Osteocyte (in vitro differentiated cells): ENCODE measurements at regions not wholly inside any gene's neighbourhood (a gene's known extent, or its start where the extent isn't known, plus 50 kb on each side); places are given as distances from the start of the nearest gene placed in this dataset.

Source experiments
- DNase-seq: peaks from one replicate; pipeline ENCODE4 v3.0.0; 2021; ENCODE audit warnings: mixed read lengths; ENCODE audit not compliant: unreplicated experiment; ENCODE audit errors: extremely low spot score
- H3K27ac Mint-ChIP-seq: one replicate; pipeline ENCODE4 v1.8.0; 2021; ENCODE audit warnings: mild to moderate bottlenecking, mixed read lengths; ENCODE audit not compliant: unreplicated experiment
- H3K27me3 Mint-ChIP-seq: one replicate; pipeline ENCODE4 v1.8.0; 2021; ENCODE audit warnings: mixed read lengths; ENCODE audit not compliant: unreplicated experiment
- H3K36me3 Mint-ChIP-seq: one replicate; pipeline ENCODE4 v1.8.0; 2021; ENCODE audit warnings: mixed read lengths; ENCODE audit not compliant: unreplicated experiment
- H3K4me1 Mint-ChIP-seq: one replicate; pipeline ENCODE4 v1.8.0; 2021; ENCODE audit warnings: mixed read lengths; ENCODE audit not compliant: unreplicated experiment
- H3K4me3 Mint-ChIP-seq: one replicate; pipeline ENCODE4 v1.8.0; 2021; ENCODE audit warnings: mild to moderate bottlenecking, moderate library complexity, mixed read lengths; ENCODE audit not compliant: unreplicated experiment
- H3K9me3 Mint-ChIP-seq: one replicate; pipeline ENCODE4 v1.8.0; 2021; ENCODE audit warnings: mixed read lengths; ENCODE audit not compliant: unreplicated experiment
- TF ChIP-seq, protein P1 (sequence below): fragments of 200-600 bp; sonication (generic); IDR thresholded peaks from 2 replicates; pipeline ENCODE4 v1.5.0; 2021; ENCODE audit warnings: antibody characterized with exemption, mild to moderate bottlenecking, moderate library complexity

DNA sequence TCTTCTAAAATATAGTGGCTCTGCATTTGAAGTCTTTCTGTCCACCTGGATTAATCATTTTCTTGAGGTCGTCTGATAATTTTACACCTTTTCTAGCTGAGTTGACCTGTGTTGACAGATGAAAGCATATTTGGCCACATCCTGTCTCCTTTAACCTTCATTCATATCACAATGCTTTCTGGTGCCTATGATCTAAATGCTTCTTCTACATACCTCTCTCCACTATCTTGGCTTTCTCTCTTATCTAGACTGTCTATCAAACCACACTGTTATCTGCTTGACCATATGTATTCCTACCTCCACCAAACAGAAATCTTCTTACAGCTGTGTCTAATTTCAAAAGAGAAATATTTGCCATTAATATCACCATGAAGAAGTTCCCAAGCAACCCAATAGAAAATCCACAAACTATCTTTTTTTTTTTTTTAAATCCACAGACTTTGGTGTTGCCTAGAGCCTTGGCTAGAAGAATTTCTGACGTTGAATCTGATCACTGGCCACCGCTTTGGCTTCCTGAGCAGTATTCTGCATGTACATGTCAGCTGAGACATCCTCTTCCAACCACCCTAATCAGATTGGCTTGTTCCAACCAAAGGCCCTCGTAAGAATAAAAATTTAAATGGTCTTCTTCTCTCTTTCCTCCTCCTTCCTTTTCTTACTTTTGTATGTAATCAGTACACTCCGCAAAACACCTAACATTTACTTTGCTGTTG is 66.3 kb upstream of the SP4 start:
- TF ChIP-seq, protein P1, sequence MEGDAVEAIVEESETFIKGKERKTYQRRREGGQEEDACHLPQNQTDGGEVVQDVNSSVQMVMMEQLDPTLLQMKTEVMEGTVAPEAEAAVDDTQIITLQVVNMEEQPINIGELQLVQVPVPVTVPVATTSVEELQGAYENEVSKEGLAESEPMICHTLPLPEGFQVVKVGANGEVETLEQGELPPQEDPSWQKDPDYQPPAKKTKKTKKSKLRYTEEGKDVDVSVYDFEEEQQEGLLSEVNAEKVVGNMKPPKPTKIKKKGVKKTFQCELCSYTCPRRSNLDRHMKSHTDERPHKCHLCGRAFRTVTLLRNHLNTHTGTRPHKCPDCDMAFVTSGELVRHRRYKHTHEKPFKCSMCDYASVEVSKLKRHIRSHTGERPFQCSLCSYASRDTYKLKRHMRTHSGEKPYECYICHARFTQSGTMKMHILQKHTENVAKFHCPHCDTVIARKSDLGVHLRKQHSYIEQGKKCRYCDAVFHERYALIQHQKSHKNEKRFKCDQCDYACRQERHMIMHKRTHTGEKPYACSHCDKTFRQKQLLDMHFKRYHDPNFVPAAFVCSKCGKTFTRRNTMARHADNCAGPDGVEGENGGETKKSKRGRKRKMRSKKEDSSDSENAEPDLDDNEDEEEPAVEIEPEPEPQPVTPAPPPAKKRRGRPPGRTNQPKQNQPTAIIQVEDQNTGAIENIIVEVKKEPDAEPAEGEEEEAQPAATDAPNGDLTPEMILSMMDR = no peak
- H3K4me3 Mint-ChIP-seq = no peak overlapping the region
- DNase-seq = no peak
- no peak overlapping the region for H3K27ac Mint-ChIP-seq
- no peaks in the 10 kb centered on the region for H3K36me3 Mint-ChIP-seq
- no peaks in the 10 kb centered on the region for H3K27me3 Mint-ChIP-seq
- H3K9me3 Mint-ChIP-seq = peaks cover 4% of the 10 kb centered on the region
- no peaks in the 10 kb centered on the region for H3K4me1 Mint-ChIP-seq

DNA sequence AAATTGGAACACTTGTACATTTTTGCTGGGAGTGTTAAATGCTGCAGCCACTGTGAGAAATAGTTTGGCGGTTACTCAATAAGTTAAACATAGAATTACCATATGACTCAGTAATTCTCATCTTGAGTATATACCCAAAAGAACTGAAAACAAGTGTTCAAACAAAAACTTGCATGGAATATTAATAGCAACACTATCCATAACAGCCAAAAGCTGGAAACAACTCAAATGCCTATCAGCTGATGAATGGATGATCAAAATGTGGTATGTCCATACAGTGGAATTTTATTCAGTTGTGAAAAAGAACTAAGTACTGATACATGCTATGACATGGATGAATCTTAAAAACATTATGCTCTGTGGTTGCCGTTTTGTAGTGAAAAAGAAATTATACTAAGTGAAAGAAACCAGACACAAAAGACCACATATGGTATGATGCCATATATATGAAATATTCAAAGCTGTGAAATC is 63.0 kb upstream of the SP4 start:
- no peak overlapping the region for H3K4me3 Mint-ChIP-seq

DNA sequence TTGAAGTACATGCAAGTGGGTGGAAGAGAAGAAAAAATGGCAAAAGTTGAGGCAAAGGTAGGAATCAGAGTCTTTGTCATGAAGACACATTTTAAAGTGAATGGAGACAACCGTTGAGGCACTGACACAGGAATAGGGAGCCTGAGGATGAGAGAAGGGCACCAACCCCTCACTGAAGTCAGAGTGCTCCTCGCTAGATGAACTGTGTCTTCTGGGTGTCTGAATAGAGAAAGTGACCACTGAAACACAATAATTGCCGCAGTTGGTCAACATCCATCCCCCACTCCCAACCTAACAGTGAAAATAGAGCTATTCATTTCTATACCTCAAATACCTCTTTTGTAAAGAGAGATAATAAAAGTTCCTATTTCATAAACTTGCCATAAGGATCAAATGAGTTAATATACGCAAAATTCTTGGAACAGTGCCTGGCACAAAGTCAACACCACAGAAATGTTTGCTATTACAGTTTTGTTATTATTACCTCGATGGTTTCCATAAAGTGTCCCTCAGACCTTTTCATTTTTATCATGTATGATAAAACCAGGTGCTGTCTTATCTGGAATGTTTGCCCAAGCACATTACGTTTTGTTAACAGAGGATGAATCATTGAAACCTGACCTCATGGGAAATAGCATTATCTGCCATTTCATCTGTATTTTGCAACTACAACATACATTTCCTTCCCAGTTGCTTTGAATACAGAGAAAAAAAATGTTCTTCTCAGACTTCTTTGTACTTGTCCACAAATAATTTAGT is 61.8 kb upstream of the SP4 start:
- Mint-ChIP-seq H3K27me3 (no peaks in the 10 kb centered on the region), H3K4me1 (no peaks in the 10 kb centered on the region), H3K27ac (no peak overlapping the region), H3K9me3 (peaks cover 7% of the 10 kb centered on the region), H3K4me3 (no peak overlapping the region), H3K36me3 (no peaks in the 10 kb centered on the region)
- no peak for DNase-seq
- TF ChIP-seq, protein P1 = no peak

More for the DNA sequence above, 63.0 kb upstream of the SP4 start:
- Mint-ChIP-seq H3K27me3 (no peaks in the 10 kb centered on the region), H3K36me3 (no peaks in the 10 kb centered on the region), H3K4me1 (no peaks in the 10 kb centered on the region), H3K27ac (no peak overlapping the region), H3K9me3 (peaks cover 7% of the 10 kb centered on the region)
- DNase-seq = no peak
- TF ChIP-seq, protein P1 = no peak

DNA sequence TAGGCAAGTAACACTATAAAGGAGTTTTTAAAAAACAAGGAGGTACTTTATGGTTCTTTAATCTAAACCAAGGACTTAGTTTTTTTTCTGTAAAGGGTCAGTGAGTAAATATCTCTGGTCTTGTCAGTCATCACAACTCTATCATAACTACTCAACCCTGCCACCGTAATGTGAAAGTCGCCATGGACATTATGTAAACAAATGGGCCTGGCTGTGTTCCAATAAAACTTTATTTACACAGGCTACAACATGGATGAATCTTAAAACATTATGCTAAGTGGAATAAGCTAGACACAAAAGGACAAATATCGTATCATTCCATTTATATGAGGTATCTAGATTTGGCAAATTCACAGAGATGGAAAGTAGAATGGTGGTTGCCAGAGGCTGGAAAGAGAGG is 60.8 kb upstream of the SP4 start:
- no peak for DNase-seq
- H3K9me3 Mint-ChIP-seq = peaks cover 4% of the 10 kb centered on the region
- TF ChIP-seq, protein P1 = no peak
- no peak overlapping the region for H3K4me3 Mint-ChIP-seq
- H3K36me3 Mint-ChIP-seq = no peaks in the 10 kb centered on the region
- H3K27ac Mint-ChIP-seq = no peak overlapping the region
- H3K27me3 Mint-ChIP-seq = no peaks in the 10 kb centered on the region
- H3K4me1 Mint-ChIP-seq = no peaks in the 10 kb centered on the region

DNA sequence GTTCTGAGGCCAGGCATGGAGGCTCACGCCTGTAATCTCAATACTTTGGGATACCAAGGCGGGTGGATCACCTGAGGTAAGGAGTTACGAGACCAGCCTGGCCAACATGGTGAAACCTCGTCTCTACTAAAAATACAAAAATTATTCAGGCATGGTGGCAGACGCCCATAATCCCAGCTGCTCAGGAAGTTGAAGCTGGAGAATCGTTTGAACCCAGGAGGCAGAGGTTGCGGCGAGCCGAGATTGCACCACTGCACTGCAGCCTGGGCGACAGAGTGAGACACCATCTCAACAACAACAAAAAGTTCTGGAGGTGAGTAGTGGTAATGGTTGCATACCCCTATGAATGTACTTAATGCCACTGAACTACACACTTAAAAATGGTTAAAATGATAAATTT is 60.3 kb upstream of the SP4 start:
- no peaks in the 10 kb centered on the region for H3K36me3 Mint-ChIP-seq
- no peaks in the 10 kb centered on the region for H3K27me3 Mint-ChIP-seq
- H3K27ac Mint-ChIP-seq = no peak overlapping the region
- no peak overlapping the region for H3K4me3 Mint-ChIP-seq
- DNase-seq = no peak
- no peaks in the 10 kb centered on the region for H3K4me1 Mint-ChIP-seq
- TF ChIP-seq, protein P1 = no peak
- peaks cover 4% of the 10 kb centered on the region for H3K9me3 Mint-ChIP-seq
